PFSK-1 (cell line): ENCODE measurements at regions not wholly inside any gene's neighbourhood (a gene's known extent, or its start where the extent isn't known, plus 50 kb on each side); places are given as distances from the start of the nearest gene placed in this dataset.

Source experiments
- POLR2AphosphoS5 ChIP-seq: IDR thresholded peaks from 2 replicates; pipeline ENCODE4 v1.6.1; 2012; ENCODE audit warnings: low read depth, mild to moderate bottlenecking, control low read depth, low read length, moderate library complexity
- REST ChIP-seq, 2 experiments: IDR thresholded peaks; 2 replicates each; pipeline versions ENCODE4 v1.6.1 to v1.8.0; 2011 to 2012; ENCODE audit warnings: low read depth in 2 of 2, low read length in 2 of 2, control low read depth in 1 of 2, inconsistent platforms in 1 of 2, mild to moderate bottlenecking in 1 of 2, moderate library complexity in 1 of 2; ENCODE audit not compliant: insufficient read depth in 1 of 2
- SIN3A ChIP-seq: IDR thresholded peaks from 2 replicates; pipeline ENCODE4 v1.6.1; 2012; ENCODE audit warnings: mild to moderate bottlenecking, low read length, moderate library complexity, borderline replicate concordance; ENCODE audit not compliant: insufficient read depth
- TAF1 ChIP-seq: IDR thresholded peaks from 2 replicates; pipeline ENCODE4 v1.6.1; 2012; ENCODE audit warnings: low read length, control low read depth, borderline replicate concordance; ENCODE audit not compliant: insufficient read depth

DNA sequence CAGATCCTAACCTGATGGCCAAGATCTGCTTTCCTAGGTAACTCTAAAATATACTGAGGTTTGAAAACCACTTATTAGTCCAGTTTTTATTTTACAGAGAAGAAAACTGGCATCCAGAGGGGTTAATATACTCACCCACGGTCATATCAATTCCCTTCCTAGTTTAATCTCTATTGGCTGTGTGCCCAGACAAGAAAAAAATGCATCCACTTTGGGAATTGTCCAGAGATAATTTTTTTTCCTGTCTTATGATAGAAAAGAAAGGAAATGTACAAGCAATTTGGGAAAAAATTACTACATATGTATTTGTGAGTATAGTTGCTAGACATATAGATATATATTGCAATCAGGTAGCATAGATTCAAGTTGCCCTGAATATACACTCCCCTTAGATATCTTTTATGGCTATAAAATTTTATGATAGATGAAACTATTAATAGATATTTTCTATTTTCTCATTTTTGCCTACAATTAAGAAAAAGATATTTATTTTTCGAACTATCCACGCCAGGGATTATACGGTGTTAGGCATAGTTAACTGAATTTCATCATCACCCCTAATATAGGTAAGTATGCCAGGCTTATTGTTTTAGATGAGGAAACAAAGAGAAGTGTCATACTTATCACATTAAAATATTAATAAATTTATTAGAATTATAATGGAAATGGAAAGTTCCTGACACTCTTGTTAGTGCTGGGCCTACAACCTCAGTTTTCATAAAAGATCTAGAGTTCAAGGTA, 100.5 kb upstream of the SLC38A2 start:
- TF ChIP-seq POLR2AphosphoS5, result no peak
- no peak for TF ChIP-seq TAF1
- no peak for TF ChIP-seq REST (IDR thresholded peaks at IDR 0.05; ENCODE audit: insufficient read depth in 1 of 2, low read depth in 2 of 2, low read length in 2 of 2)
- TF ChIP-seq SIN3A, result no peak
